RKO (cell line): ENCODE measurements at regions not wholly inside any gene's neighbourhood (a gene's known extent, or its start where the extent isn't known, plus 50 kb on each side); places are given as distances from the start of the nearest gene placed in this dataset.

Experiments
- DNase-seq: peaks from one replicate; pipeline ENCODE4 v3.0.0-alpha.2; 2016; ENCODE audit warnings: low spot score

DNA sequence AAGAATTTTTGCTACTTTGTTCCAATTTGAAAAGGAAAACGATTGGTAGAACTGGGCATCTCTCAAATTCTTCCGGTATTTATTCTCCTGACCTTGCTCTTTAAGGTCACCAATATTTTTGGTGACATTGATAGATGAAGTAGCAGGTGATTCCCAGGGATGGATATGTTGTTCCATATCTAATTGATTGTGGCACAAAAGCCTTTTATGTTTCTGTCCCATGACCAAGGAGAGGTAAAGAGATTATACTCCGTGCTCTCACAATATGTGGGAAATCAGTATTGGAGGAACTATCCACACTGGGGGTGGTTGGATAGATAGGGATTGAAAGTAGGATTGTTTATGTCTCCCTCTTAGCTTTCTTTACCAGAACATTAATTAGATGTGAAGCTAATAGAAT is 61.7 kb upstream of the LRIG3 start:
- no peak for DNase-seq

DNA sequence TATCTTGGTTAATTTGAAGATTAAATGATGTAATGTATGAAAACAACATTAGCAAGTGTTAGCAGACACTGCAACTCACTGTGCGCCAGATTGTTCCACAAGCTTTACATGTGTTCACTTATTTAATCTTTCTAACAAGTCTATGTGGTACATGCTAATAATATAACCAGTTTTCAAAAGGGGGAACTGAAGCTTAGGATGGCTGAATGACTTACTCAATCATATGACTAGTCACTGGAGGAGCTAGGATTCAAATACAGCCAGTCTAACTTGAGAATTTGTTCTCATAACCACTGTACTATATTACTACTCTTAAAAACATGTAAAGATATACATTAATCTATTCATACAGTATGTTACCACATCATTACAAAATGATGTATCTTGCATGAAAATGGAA is 60.5 kb upstream of the LRIG3 start:
- DNase-seq, result no peak

DNA sequence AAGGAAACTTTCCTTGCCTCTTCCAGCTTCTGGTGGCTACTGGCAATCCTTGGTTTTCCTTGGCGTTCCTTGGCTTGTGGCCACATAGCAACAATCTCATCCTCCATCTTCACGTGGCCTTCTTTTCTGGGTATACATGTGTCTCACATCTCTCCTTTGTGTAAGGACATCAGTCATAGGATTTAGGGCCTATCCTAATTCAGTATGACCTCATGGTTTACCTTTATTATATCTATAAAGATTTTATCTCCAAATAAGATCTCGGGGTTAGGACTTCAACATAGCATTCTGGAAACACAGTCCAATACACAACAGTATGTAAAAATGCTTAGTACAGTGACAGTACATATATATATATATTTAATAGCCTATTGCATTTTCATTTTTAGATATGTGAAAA is 58.4 kb upstream of the LRIG3 start:
- no peak for DNase-seq

DNA sequence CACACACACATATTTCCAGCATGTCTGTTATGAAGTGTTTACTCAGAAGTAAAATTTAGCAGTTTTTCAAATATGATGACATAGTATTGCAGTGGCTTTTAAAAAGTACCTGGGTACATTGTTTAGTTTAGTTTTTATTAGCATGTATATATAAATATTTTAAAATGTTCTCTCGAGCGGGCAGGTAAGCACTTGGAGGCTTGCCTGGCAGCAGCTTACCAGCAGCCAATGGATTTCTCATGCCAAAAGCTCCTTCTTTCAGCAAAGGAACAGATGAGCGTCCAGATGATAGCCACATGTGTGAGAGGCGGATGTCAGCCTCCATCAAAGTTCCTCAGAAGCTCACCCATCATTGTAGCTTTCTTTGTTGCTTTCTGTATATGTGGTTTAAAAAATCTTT is 57.2 kb upstream of the LRIG3 start:
- DNase-seq, result no peak

DNA sequence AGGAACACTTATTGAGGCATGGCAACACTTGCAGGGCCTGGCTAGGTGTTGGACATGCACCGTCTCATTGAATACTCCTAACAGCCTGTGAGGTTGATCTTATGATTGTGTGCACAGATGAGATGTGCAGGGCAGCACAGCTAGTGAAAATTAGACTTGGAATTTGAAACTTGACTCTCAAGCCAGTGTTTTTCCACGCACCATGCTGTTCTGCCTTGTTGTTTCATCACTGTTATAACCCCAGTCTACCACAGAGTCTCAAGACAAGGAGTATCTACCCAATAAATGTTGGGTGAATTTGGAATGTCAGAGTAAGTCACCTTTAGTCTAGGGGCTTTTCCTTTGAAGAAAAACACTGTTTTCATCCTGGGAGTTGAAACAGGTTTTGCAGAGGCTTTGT is 55.8 kb upstream of the LRIG3 start:
- no peak for DNase-seq
